Neural cell (in vitro differentiated cells): ENCODE measurements at regions not wholly inside any gene's neighbourhood (a gene's known extent, or its start where the extent isn't known, plus 50 kb on each side); places are given as distances from the start of the nearest gene placed in this dataset.

Source experiments
- EP300 ChIP-seq: fragments of 450-650 bp; conservative IDR thresholded peaks from 2 replicates; pipeline ENCODE4 v1.6.1; 2014; ENCODE audit warnings: antibody characterized with exemption, mild to moderate bottlenecking, moderate library complexity; ENCODE audit not compliant: poor library complexity, severe bottlenecking
- POLR2AphosphoS5 ChIP-seq: IDR thresholded peaks from 2 replicates; pipeline ENCODE4 v1.6.1; 2012
- RAD21 ChIP-seq: fragments of 450-650 bp; conservative IDR thresholded peaks from 2 replicates; pipeline ENCODE4 v1.6.1; 2014; ENCODE audit warnings: antibody characterized with exemption, mild to moderate bottlenecking, moderate library complexity
- TF ChIP-seq, protein P1 (sequence below): fragments of 450-650 bp; IDR thresholded peaks from 2 replicates; pipeline ENCODE4 v1.5.1; 2014; ENCODE audit warnings: antibody characterized with exemption, mild to moderate bottlenecking, moderate library complexity; ENCODE audit not compliant: poor library complexity, severe bottlenecking

GRCh38 chr15:79728867-79729266, 167.9 kb downstream of the MTHFS start:
- TF ChIP-seq EP300 (no peak), POLR2AphosphoS5 (no peak), RAD21 (no peak)
- TF ChIP-seq, protein P1, sequence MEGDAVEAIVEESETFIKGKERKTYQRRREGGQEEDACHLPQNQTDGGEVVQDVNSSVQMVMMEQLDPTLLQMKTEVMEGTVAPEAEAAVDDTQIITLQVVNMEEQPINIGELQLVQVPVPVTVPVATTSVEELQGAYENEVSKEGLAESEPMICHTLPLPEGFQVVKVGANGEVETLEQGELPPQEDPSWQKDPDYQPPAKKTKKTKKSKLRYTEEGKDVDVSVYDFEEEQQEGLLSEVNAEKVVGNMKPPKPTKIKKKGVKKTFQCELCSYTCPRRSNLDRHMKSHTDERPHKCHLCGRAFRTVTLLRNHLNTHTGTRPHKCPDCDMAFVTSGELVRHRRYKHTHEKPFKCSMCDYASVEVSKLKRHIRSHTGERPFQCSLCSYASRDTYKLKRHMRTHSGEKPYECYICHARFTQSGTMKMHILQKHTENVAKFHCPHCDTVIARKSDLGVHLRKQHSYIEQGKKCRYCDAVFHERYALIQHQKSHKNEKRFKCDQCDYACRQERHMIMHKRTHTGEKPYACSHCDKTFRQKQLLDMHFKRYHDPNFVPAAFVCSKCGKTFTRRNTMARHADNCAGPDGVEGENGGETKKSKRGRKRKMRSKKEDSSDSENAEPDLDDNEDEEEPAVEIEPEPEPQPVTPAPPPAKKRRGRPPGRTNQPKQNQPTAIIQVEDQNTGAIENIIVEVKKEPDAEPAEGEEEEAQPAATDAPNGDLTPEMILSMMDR, result no peak
